ENCODE measurements at regions not wholly inside any gene's neighbourhood (a gene's known extent, or its start where the extent isn't known, plus 50 kb on each side); places are given as distances from the start of the nearest gene placed in this dataset.

DNA sequence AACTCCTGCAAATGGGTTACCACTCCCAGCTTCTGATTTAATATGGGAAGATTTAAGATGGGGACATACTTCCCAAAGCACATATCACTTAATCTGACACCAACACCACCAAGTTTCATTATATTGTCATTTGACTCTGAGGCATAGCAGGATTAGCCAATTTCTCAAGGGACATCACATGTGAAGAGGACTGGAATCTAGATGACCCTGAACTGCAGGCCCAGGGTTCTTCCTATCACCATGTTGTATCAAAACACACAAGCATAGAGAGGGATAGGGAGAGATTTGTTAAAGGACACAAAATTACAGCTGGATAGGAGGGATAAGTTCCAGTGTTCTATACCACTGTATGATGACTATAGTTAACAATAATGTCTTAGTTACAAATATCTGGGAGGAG is 168.3 kb upstream of the PPP2R2B start:
- no peak for TF ChIP-seq CTCF (IDR thresholded peaks at IDR 0.05)
- H3K27ac ChIP-seq, result no peak overlapping the region
- H3K27me3 ChIP-seq, result no peaks in the 10 kb centered on the region
- ATAC-seq, result no peak
- intact Hi-C loops (cut with DNase I), result no loop called here
- H3K4me1 ChIP-seq, result no peaks in the 10 kb centered on the region
- no peaks in the 10 kb centered on the region for H3K9me3 ChIP-seq
- DNase-seq, result no peak
- H3K4me3 ChIP-seq, result no peak overlapping the region
- no peaks in the 10 kb centered on the region for H3K36me3 ChIP-seq

DNA sequence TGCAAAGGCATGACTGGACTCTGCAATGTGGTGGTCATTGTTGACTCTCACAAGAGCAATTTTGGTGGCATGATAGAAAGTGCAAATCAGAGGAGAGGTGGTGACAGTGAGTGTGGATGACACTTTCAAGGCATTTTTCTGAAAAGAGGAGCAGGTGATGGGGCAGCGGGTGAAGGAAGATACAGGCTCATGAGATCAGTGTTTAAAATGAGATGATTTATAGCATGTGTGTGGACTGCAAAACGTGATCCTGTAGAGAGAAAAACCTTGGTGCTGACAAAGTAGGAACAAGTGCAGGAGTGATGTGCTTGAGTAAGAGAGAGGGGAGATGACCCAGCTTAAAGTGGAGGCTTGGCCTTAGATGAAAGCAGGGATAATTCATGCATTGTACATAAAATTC is 171.2 kb upstream of the PPP2R2B start:
- H3K4me1 ChIP-seq, result no peaks in the 10 kb centered on the region
- ATAC-seq, result no peak
- no peak overlapping the region for H3K27ac ChIP-seq
- H3K4me3 ChIP-seq, result no peak overlapping the region
- no peaks in the 10 kb centered on the region for H3K9me3 ChIP-seq
- no peak for DNase-seq
- no peak for TF ChIP-seq CTCF (IDR thresholded peaks at IDR 0.05)
- no peaks in the 10 kb centered on the region for H3K27me3 ChIP-seq
- H3K36me3 ChIP-seq, result no peaks in the 10 kb centered on the region
- intact Hi-C loops (cut with DNase I), result no loop called here

DNA sequence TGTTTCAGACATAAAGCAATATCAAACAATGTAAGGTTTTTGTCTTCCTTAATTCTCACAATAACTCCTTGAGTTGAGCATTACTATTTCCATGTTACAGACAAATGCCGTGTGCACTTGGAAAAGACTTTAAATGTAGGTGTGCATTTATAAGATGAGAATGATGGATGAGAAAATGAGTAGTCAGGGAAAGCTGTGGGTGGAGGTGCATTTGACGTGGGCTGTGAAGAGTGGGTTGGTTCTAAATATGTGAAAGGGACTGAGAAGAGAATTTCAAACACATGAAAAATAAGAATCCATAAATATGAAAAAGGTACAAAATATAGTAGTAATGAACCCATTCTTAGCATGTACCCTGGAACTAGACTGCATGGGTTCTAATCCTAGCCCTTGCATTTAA is 171.6 kb upstream of the PPP2R2B start:
- no peak for ATAC-seq
- intact Hi-C loops (cut with DNase I), result no loop called here

DNA sequence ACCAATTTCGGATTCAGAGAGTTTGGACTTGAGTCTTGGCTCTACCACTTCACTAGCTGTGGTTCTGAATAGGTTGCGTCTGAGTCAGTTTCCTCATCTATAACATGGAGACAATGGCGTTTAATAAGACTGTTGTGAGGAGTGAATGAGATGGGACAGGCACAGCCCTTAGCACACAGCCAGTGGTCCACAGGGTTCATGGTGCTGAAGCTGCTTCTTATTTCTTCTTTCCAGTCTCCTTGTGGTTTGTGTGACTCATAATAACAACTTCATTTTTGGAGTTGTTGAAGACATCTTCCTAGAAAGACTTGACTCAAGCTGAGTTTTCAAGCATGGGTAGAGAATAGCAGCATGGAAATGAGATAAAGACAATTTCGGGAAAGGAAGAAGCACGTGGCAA is 172.6 kb upstream of the PPP2R2B start:
- Histone ChIP-seq H3K27me3 (no peaks in the 10 kb centered on the region), H3K9me3 (no peaks in the 10 kb centered on the region), H3K4me3 (no peak overlapping the region), H3K4me1 (no peaks in the 10 kb centered on the region), H3K27ac (no peak overlapping the region), H3K36me3 (no peaks in the 10 kb centered on the region)
- ATAC-seq (no peak), DNase-seq (no peak)
- intact Hi-C loops (cut with DNase I), result no loop called here
- no peak for TF ChIP-seq CTCF (IDR thresholded peaks at IDR 0.05)

More for the DNA sequence above, 171.6 kb upstream of the PPP2R2B start:
- Histone ChIP-seq H3K4me1 (no peaks in the 10 kb centered on the region), H3K4me3 (no peak overlapping the region), H3K27me3 (no peaks in the 10 kb centered on the region), H3K36me3 (no peaks in the 10 kb centered on the region), H3K27ac (no peak overlapping the region), H3K9me3 (no peaks in the 10 kb centered on the region)
- DNase-seq, result no peak
- TF ChIP-seq CTCF (IDR thresholded peaks at IDR 0.05), result no peak

- Histone ChIP-seq H3K4me3 (no peak overlapping the region), H3K27ac (no peak overlapping the region), H3K9me3 (no peaks in the 10 kb centered on the region), H3K4me1 (no peaks in the 10 kb centered on the region), H3K27me3 (no peaks in the 10 kb centered on the region), H3K36me3 (no peaks in the 10 kb centered on the region)
- no peak for TF ChIP-seq CTCF (IDR thresholded peaks at IDR 0.05)
- DNase-seq (no peak), ATAC-seq (no peak)
- intact Hi-C loops (cut with DNase I), result no loop called here
Measured at GRCh38 chr5:147052519-147052918, 174.0 kb upstream of the PPP2R2B start.

- no peak overlapping the region for H3K27ac ChIP-seq
- TF ChIP-seq CTCF (IDR thresholded peaks at IDR 0.05), result no peak
- no peaks in the 10 kb centered on the region for H3K4me1 ChIP-seq
- no peaks in the 10 kb centered on the region for H3K36me3 ChIP-seq
- ATAC-seq (no peak), DNase-seq (no peak)
- intact Hi-C loops (cut with DNase I), result no loop called here
- no peaks in the 10 kb centered on the region for H3K9me3 ChIP-seq
- no peaks in the 10 kb centered on the region for H3K27me3 ChIP-seq
- H3K4me3 ChIP-seq, result no peak overlapping the region
Measured at GRCh38 chr5:147055089-147055826, 176.7 kb upstream of the PPP2R2B start.

Data from upper lobe of right lung (tissue), 1 donor.